Activated T-helper 1 cell treated with anti-CD3 and anti-CD28 coated beads, Interleukin-12 subunit alpha, Interleukin-12 subunit beta, Interleukin-2, Interleukin-4 antibody, amounts not matched to agents 30 ng/mL and 10 ng/mL and 1 ng/mL, durations not matched to agents 14 hours and 24 hours and 36 hours (primary cell): ENCODE measurements at regions not wholly inside any gene's neighbourhood (a gene's known extent, or its start where the extent isn't known, plus 50 kb on each side); places are given as distances from the start of the nearest gene placed in this dataset.

ENCODE experiments used
- DNase-seq: peaks from one replicate; pipeline ENCODE4 v3.0.0; 2021; ENCODE audit warnings: low spot score
- H3K27ac Mint-ChIP-seq: one replicate; pipeline ENCODE4 v1.8.0; 2021; ENCODE audit warnings: mild to moderate bottlenecking, mixed read lengths
- H3K27me3 Mint-ChIP-seq: one replicate; pipeline ENCODE4 v1.8.0; 2022; ENCODE audit warnings: mild to moderate bottlenecking, moderate library complexity, mixed read lengths; ENCODE audit not compliant: insufficient read depth
- H3K36me3 Mint-ChIP-seq: one replicate; pipeline ENCODE4 v1.8.0; 2021; ENCODE audit warnings: low read depth, mixed read lengths
- H3K4me1 Mint-ChIP-seq: one replicate; pipeline ENCODE4 v1.8.0; 2021; ENCODE audit warnings: low read depth, mixed read lengths
- H3K4me3 Mint-ChIP-seq: one replicate; pipeline ENCODE4 v1.8.0; 2021; ENCODE audit warnings: mild to moderate bottlenecking, moderate library complexity, mixed read lengths
- H3K9me3 Mint-ChIP-seq: one replicate; pipeline ENCODE4 v1.8.0; 2021; ENCODE audit warnings: mixed read lengths
- intact Hi-C: fragments of 100-400 bp; cut with micrococcal nuclease; formaldehyde crosslinking; loops from one replicate; pipeline ENCODE4 v1.15.1; 2024

GRCh38 chr12:89943463-89943862 lies 234.8 kb upstream of the ATP2B1 start:
- H3K36me3 Mint-ChIP-seq: no peaks in the 10 kb centered on the region
- peaks cover 9% of the 10 kb centered on the region for H3K4me1 Mint-ChIP-seq
- H3K27me3 Mint-ChIP-seq: no peaks in the 10 kb centered on the region
- no peak overlapping the region for H3K27ac Mint-ChIP-seq
- H3K9me3 Mint-ChIP-seq: no peaks in the 10 kb centered on the region
- H3K4me3 Mint-ChIP-seq: no peak overlapping the region
- intact Hi-C loops: no loop called here
- DNase-seq: no peak

GRCh38 chr12:89941436-89941835 lies 232.8 kb upstream of the ATP2B1 start:
- intact Hi-C loops: no loop called here
- no peak for DNase-seq
- no peaks in the 10 kb centered on the region for H3K4me1 Mint-ChIP-seq

GRCh38 chr12:89939522-89940215 lies 231.0 kb upstream of the ATP2B1 start:
- H3K36me3 Mint-ChIP-seq: no peaks in the 10 kb centered on the region
- H3K4me3 Mint-ChIP-seq: no peak overlapping the region
- no peaks in the 10 kb centered on the region for H3K27me3 Mint-ChIP-seq
- intact Hi-C loops: no loop called here
- no peak for DNase-seq
- no peaks in the 10 kb centered on the region for H3K9me3 Mint-ChIP-seq
- H3K27ac Mint-ChIP-seq: no peak overlapping the region
- H3K4me1 Mint-ChIP-seq: peaks cover 12% of the 10 kb centered on the region

More at GRCh38 chr12:89941436-89941835, 232.8 kb upstream of the ATP2B1 start:
- Mint-ChIP-seq H3K36me3 (no peaks in the 10 kb centered on the region), H3K27me3 (no peaks in the 10 kb centered on the region), H3K4me3 (no peak overlapping the region), H3K27ac (no peak overlapping the region), H3K9me3 (no peaks in the 10 kb centered on the region)

- Mint-ChIP-seq H3K27me3 (no peaks in the 10 kb centered on the region), H3K4me1 (peaks cover 17% of the 10 kb centered on the region), H3K36me3 (no peaks in the 10 kb centered on the region), H3K4me3 (no peak overlapping the region), H3K9me3 (no peaks in the 10 kb centered on the region), H3K27ac (no peak overlapping the region)
- intact Hi-C loops: loop anchor here (1.0 kb wide), 2 partner anchors 14 to 54 kb away; no protein-coding TSS in a partner anchor
- DNase-seq: no peak
Observed at GRCh38 chr12:89936631-89937030, 228.0 kb upstream of the ATP2B1 start.

GRCh38 chr12:89935850-89936249 lies 227.2 kb upstream of the ATP2B1 start:
- no peaks in the 10 kb centered on the region for H3K27me3 Mint-ChIP-seq
- H3K36me3 Mint-ChIP-seq: no peaks in the 10 kb centered on the region
- no peak for DNase-seq
- H3K4me3 Mint-ChIP-seq: no peak overlapping the region
- intact Hi-C loops: loop anchor here (1.0 kb wide), 2 partner anchors 14 to 54 kb away; no protein-coding TSS in a partner anchor
- H3K9me3 Mint-ChIP-seq: no peaks in the 10 kb centered on the region
- peaks cover 17% of the 10 kb centered on the region for H3K4me1 Mint-ChIP-seq
- no peak overlapping the region for H3K27ac Mint-ChIP-seq

GRCh38 chr12:89933911-89934310 lies 225.3 kb upstream of the ATP2B1 start:
- Mint-ChIP-seq H3K4me1 (peaks cover 17% of the 10 kb centered on the region), H3K36me3 (no peaks in the 10 kb centered on the region), H3K27ac (no peak overlapping the region), H3K9me3 (no peaks in the 10 kb centered on the region), H3K27me3 (no peaks in the 10 kb centered on the region), H3K4me3 (no peak overlapping the region)
- DNase-seq: no peak
- intact Hi-C loops: no loop called here

GRCh38 chr12:89932954-89933353 lies 224.3 kb upstream of the ATP2B1 start:
- Mint-ChIP-seq H3K9me3 (no peaks in the 10 kb centered on the region), H3K27me3 (no peaks in the 10 kb centered on the region), H3K27ac (no peak overlapping the region), H3K4me3 (no peak overlapping the region), H3K4me1 (peaks cover 17% of the 10 kb centered on the region), H3K36me3 (no peaks in the 10 kb centered on the region)
- DNase-seq: no peak
- intact Hi-C loops: no loop called here

GRCh38 chr12:89928467-89928866 lies 219.8 kb upstream of the ATP2B1 start:
- H3K9me3 Mint-ChIP-seq: no peaks in the 10 kb centered on the region
- peaks cover 7% of the 10 kb centered on the region for H3K4me1 Mint-ChIP-seq
- no peak for DNase-seq
- H3K36me3 Mint-ChIP-seq: no peaks in the 10 kb centered on the region
- H3K4me3 Mint-ChIP-seq: no peak overlapping the region
- no peaks in the 10 kb centered on the region for H3K27me3 Mint-ChIP-seq
- H3K27ac Mint-ChIP-seq: no peak overlapping the region
- intact Hi-C loops: no loop called here

- no peaks in the 10 kb centered on the region for H3K27me3 Mint-ChIP-seq
- H3K36me3 Mint-ChIP-seq: no peaks in the 10 kb centered on the region
- peaks cover 7% of the 10 kb centered on the region for H3K4me1 Mint-ChIP-seq
- H3K9me3 Mint-ChIP-seq: no peaks in the 10 kb centered on the region
- intact Hi-C loops: no loop called here
- H3K27ac Mint-ChIP-seq: no peak overlapping the region
- no peak overlapping the region for H3K4me3 Mint-ChIP-seq
- DNase-seq: no peak
Observed at GRCh38 chr12:89927226-89927698, 218.6 kb upstream of the ATP2B1 start.

- no peak for DNase-seq
- peaks cover 7% of the 10 kb centered on the region for H3K4me1 Mint-ChIP-seq
- H3K27me3 Mint-ChIP-seq: no peaks in the 10 kb centered on the region
- intact Hi-C loops: no loop called here
- H3K27ac Mint-ChIP-seq: no peak overlapping the region
- H3K9me3 Mint-ChIP-seq: no peaks in the 10 kb centered on the region
- no peak overlapping the region for H3K4me3 Mint-ChIP-seq
- H3K36me3 Mint-ChIP-seq: no peaks in the 10 kb centered on the region
Observed at GRCh38 chr12:89924191-89924590, 215.6 kb upstream of the ATP2B1 start.

GRCh38 chr12:89923091-89923490 lies 214.5 kb upstream of the ATP2B1 start:
- H3K9me3 Mint-ChIP-seq: no peaks in the 10 kb centered on the region
- intact Hi-C loops: no loop called here
- no peak overlapping the region for H3K4me3 Mint-ChIP-seq
- no peak for DNase-seq
- H3K27me3 Mint-ChIP-seq: no peaks in the 10 kb centered on the region
- no peaks in the 10 kb centered on the region for H3K36me3 Mint-ChIP-seq
- no peak overlapping the region for H3K27ac Mint-ChIP-seq
- peaks cover 7% of the 10 kb centered on the region for H3K4me1 Mint-ChIP-seq

- H3K36me3 Mint-ChIP-seq: no peaks in the 10 kb centered on the region
- DNase-seq: no peak
- no peaks in the 10 kb centered on the region for H3K9me3 Mint-ChIP-seq
- no peak overlapping the region for H3K4me3 Mint-ChIP-seq
- intact Hi-C loops: no loop called here
- H3K27ac Mint-ChIP-seq: no peak overlapping the region
- no peaks in the 10 kb centered on the region for H3K4me1 Mint-ChIP-seq
- H3K27me3 Mint-ChIP-seq: no peaks in the 10 kb centered on the region
Observed at GRCh38 chr12:89920866-89921265, 212.2 kb upstream of the ATP2B1 start.

GRCh38 chr12:89919241-89919906 lies 210.7 kb upstream of the ATP2B1 start:
- no peak for DNase-seq
- no peak overlapping the region for H3K27ac Mint-ChIP-seq

More at GRCh38 chr12:89919241-89919906, 210.7 kb upstream of the ATP2B1 start:
- intact Hi-C loops: no loop called here
- H3K27me3 Mint-ChIP-seq: peaks cover 2% of the 10 kb centered on the region
- no peak overlapping the region for H3K4me3 Mint-ChIP-seq
- no peaks in the 10 kb centered on the region for H3K36me3 Mint-ChIP-seq
- no peaks in the 10 kb centered on the region for H3K4me1 Mint-ChIP-seq
- no peaks in the 10 kb centered on the region for H3K9me3 Mint-ChIP-seq
